Endothelial cell of umbilical vein (primary cell): ENCODE measurements at regions not wholly inside any gene's neighbourhood (a gene's known extent, or its start where the extent isn't known, plus 50 kb on each side); places are given as distances from the start of the nearest gene placed in this dataset.

Source experiments
- BruUV-seq: library from RNA; stranded (reverse); fragments of 400-500 nt; replicated peaks from 2 replicates; lab custom pipeline; 2021; lab: Mats Ljungman, UMichigan
- CTCF ChIA-PET: fragments of 300-600, 350-600 bp; sonication (Branson Sonifier 250); formaldehyde crosslinking; loops from one replicate; lab custom pipeline; 2021; ENCODE audit warnings: antibody characterized with exemption, inconsistent platforms; lab: Charles Lee
- POLR2A ChIA-PET: fragments of 300-600, 350-600 bp; sonication (Branson Sonifier 250); formaldehyde crosslinking; loops from one replicate; lab custom pipeline; 2021; ENCODE audit warnings: antibody characterized with exemption, inconsistent platforms; lab: Charles Lee
- DNase-seq: peaks from one replicate; pipeline ENCODE4 v3.0.0-alpha.2; 2011; ENCODE audit warnings: low read depth, low spot score
- FAIRE-seq: peaks from 2 replicates; lab custom pipeline; 2011; peaks lifted over from hg19 to GRCh38; lab: Jason Lieb, UNC
- H2AFZ ChIP-seq: 2 replicates; pipeline ENCODE4 v1.6.0; 2012; ENCODE audit warnings: low read depth, low read length, control low read depth, inconsistent platforms
- H3K27ac ChIP-seq: 2 replicates; pipeline ENCODE4 v1.5.1; 2011; ENCODE audit warnings: low read depth, mild to moderate bottlenecking, control low read depth, low read length, moderate library complexity; ENCODE audit not compliant: insufficient read depth
- H3K27me3 ChIP-seq, 2 experiments: 2 replicates each; pipeline versions ENCODE4 v1.6.0 to v1.6.1; 2011; ENCODE audit warnings: low read length in 2 of 2, mixed read lengths in 1 of 2; ENCODE audit not compliant: control insufficient read depth in 2 of 2, insufficient read depth in 2 of 2
- H3K36me3 ChIP-seq, 2 experiments: 2 replicates in 1 of 2; 3 replicates in 1 of 2; pipeline ENCODE4 v1.5.1; 2011; ENCODE audit warnings: low read length in 2 of 2, mild to moderate bottlenecking in 1 of 2, moderate library complexity in 1 of 2; ENCODE audit not compliant: control insufficient read depth in 2 of 2, insufficient read depth in 2 of 2; ENCODE audit errors: extremely low read depth in 1 of 2
- H3K4me1 ChIP-seq: 3 replicates; pipeline ENCODE4 v1.5.1; 2011; ENCODE audit warnings: mild to moderate bottlenecking, low read length; ENCODE audit not compliant: control insufficient read depth, insufficient read depth; ENCODE audit errors: extremely low read depth
- H3K4me2 ChIP-seq: 2 replicates; pipeline ENCODE4 v1.6.1; 2011; ENCODE audit warnings: low read length, control low read depth, mixed read lengths; ENCODE audit not compliant: insufficient read depth
- H3K4me3 ChIP-seq, 3 experiments: fragments of 200-600 bp in 1 of 3; sonication (generic), shearing (Covaris generic) in 1 of 3; replicated peaks in 1 of 3; 2 replicates each; pipeline ENCODE4 v1.5.1; 2011 to 2016; ENCODE audit warnings: control low read depth in 3 of 3, low read length in 3 of 3, mild to moderate bottlenecking in 2 of 3, inconsistent platforms in 1 of 3, low read depth in 1 of 3, moderate library complexity in 1 of 3; ENCODE audit not compliant: insufficient read depth in 1 of 3
- H3K79me2 ChIP-seq: 2 replicates; pipeline ENCODE4 v1.6.0; 2012; ENCODE audit warnings: low read length, inconsistent platforms; ENCODE audit not compliant: control insufficient read depth, insufficient read depth
- H3K9ac ChIP-seq: replicated peaks from 2 replicates; pipeline ENCODE3; 2011; ENCODE audit warnings: low read length, control low read depth; ENCODE audit not compliant: insufficient read depth; ENCODE audit errors: extremely low read depth
- H3K9me1 ChIP-seq: replicated peaks from 3 replicates; pipeline ENCODE4 v1.6.0; 2011; ENCODE audit warnings: mild to moderate bottlenecking, low read length; ENCODE audit not compliant: control insufficient read depth, insufficient read depth; ENCODE audit errors: extremely low read depth
- H3K9me3 ChIP-seq: replicated peaks from 2 replicates; pipeline ENCODE4 v1.5.1; 2012; ENCODE audit warnings: low read length, inconsistent platforms; ENCODE audit not compliant: control insufficient read depth, insufficient read depth
- H4K20me1 ChIP-seq: replicated peaks from 2 replicates; pipeline ENCODE3; 2011; ENCODE audit warnings: mild to moderate bottlenecking, low read length; ENCODE audit not compliant: control insufficient read depth, insufficient read depth; ENCODE audit errors: extremely low read depth
- CTCF ChIP-seq, 2 donors: IDR thresholded peaks; 1 replicate in 1 of 2; 2 replicates in 1 of 2; pipeline ENCODE4 v1.5.1; 2011; ENCODE audit warnings: low read length in 2 of 2, mild to moderate bottlenecking in 2 of 2, moderate library complexity in 2 of 2, control low read depth in 1 of 2, inconsistent platforms in 1 of 2, low read depth in 1 of 2; ENCODE audit not compliant: insufficient read depth in 1 of 2; ENCODE audit errors: extremely low read depth in 1 of 2
- EZH2 ChIP-seq: IDR thresholded peaks from 2 replicates; pipeline ENCODE4 v1.6.1; 2012; ENCODE audit warnings: borderline replicate concordance, low read depth, mild to moderate bottlenecking, moderate library complexity, low read length, inconsistent platforms; ENCODE audit not compliant: severe bottlenecking
- FOS ChIP-seq: IDR thresholded peaks from 2 replicates; pipeline ENCODE4 v1.6.1; 2011; ENCODE audit warnings: mild to moderate bottlenecking, low read length, moderate library complexity, borderline replicate concordance; ENCODE audit not compliant: insufficient read depth
- GATA2 ChIP-seq: IDR thresholded peaks from 2 replicates; pipeline ENCODE4 v1.7.0; 2011; ENCODE audit warnings: low read depth, mild to moderate bottlenecking, moderate library complexity, mixed read lengths, low read length; ENCODE audit not compliant: insufficient read length, insufficient read depth
- JUN ChIP-seq: IDR thresholded peaks from 2 replicates; pipeline ENCODE4 v1.6.1; 2011; ENCODE audit warnings: borderline replicate concordance, low read depth; ENCODE audit not compliant: insufficient read length, insufficient read depth
- MAX ChIP-seq: IDR thresholded peaks from 2 replicates; pipeline ENCODE4 v1.6.1; 2011; ENCODE audit not compliant: insufficient read depth, insufficient read length
- MYC ChIP-seq: IDR thresholded peaks from one replicate; pipeline ENCODE4 v1.6.1; 2011; ENCODE audit warnings: mild to moderate bottlenecking, low read depth, low read length
- POLR2A ChIP-seq: IDR thresholded peaks from 2 replicates; pipeline ENCODE4 v1.6.1; 2012; ENCODE audit warnings: low read depth, mild to moderate bottlenecking, control low read depth, low read length
- POLR2AphosphoS5 ChIP-seq: IDR thresholded peaks from 2 replicates; pipeline ENCODE4 v1.6.1; 2012; ENCODE audit warnings: low read depth, mild to moderate bottlenecking, control low read depth, low read length, moderate library complexity; ENCODE audit not compliant: insufficient read depth
- dilution Hi-C: fragments of 300-500 bp; cut with MboI; formaldehyde crosslinking; loops from one replicate; pipeline ENCODE4 v1.15.0; 2019; ENCODE audit warnings: low sequenced_read_pairs; ENCODE audit not compliant: extremely low pct_ligation_motif_present
- intact Hi-C: fragments of 100-400 bp; cut with micrococcal nuclease; formaldehyde crosslinking; loops from one replicate; pipeline ENCODE4 v1.10.0; 2022

GRCh38 chr18:64882896-64883295 lies 734.0 kb upstream of the LINC00305 start:
- no peak for FAIRE-seq
- H3K27me3 ChIP-seq = no peaks in the 10 kb centered on the region

More at GRCh38 chr18:64882896-64883295, 734.0 kb upstream of the LINC00305 start:
- no peak for DNase-seq
- Histone ChIP-seq H3K9ac (no peak overlapping the region), H4K20me1 (no peaks in the 10 kb centered on the region), H3K4me1 (no peaks in the 10 kb centered on the region), H2AFZ (no peak overlapping the region), H3K27ac (no peak overlapping the region), H3K4me3 (no peak overlapping the region), H3K9me1 (no peaks in the 10 kb centered on the region), H3K9me3 (no peaks in the 10 kb centered on the region), H3K4me2 (no peak overlapping the region), H3K79me2 (no peaks in the 10 kb centered on the region), H3K36me3 (no peaks in the 10 kb centered on the region)
- BruUV-seq = no TSS peak
- ChIA-PET CTCF (interaction anchor here (1.4 kb wide), 1 partner anchor 12 kb away, joined by 3 read pairs; no protein-coding TSS in a partner anchor), POLR2A (no interaction called here)
- intact Hi-C loops (no loop called here), dilution Hi-C loops (no loop called here)
- no peak for TF ChIP-seq MYC
- TF ChIP-seq POLR2A = no peak
- TF ChIP-seq MAX = no peak
- TF ChIP-seq CTCF (IDR thresholded peaks at IDR 0.05; ENCODE audit: extremely low read depth in 1 of 2, insufficient read depth in 1 of 2, low read depth in 1 of 2, low read length in 2 of 2) = no peak
- no peak for TF ChIP-seq JUN
- TF ChIP-seq GATA2 = no peak
- TF ChIP-seq POLR2AphosphoS5 = no peak
- TF ChIP-seq EZH2 = no peak
- TF ChIP-seq FOS = no peak
